ENCODE measurements at regions not wholly inside any gene's neighbourhood (a gene's known extent, or its start where the extent isn't known, plus 50 kb on each side); places are given as distances from the start of the nearest gene placed in this dataset.

DNA sequence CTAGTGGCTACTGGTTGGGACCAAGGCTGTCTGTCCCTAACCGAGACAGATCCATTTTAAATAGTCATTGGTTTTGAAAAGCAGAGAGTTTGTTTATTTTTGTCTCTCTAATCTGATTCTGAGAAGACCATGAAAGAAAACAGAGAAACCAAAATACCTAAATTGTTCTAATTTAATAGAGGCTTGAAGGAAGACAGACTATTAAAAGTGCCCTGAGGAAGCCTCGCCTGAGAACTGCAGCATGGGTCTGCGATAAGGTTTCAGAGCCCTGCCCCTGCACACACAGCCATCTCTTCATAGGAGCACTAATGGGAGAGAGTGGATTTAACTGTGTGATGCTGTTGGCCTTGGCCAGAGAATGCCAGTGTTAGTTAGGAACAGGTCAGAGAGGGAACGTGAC is 175.5 kb upstream of the SV2C start:
- no peaks in the 10 kb centered on the region for H3K4me1 ChIP-seq (ENCODE audit: control insufficient read depth in 1 of 2, insufficient read depth in 2 of 2, low read length in 2 of 2)
- H3K36me3 Mint-ChIP-seq = no peaks in the 10 kb centered on the region

DNA sequence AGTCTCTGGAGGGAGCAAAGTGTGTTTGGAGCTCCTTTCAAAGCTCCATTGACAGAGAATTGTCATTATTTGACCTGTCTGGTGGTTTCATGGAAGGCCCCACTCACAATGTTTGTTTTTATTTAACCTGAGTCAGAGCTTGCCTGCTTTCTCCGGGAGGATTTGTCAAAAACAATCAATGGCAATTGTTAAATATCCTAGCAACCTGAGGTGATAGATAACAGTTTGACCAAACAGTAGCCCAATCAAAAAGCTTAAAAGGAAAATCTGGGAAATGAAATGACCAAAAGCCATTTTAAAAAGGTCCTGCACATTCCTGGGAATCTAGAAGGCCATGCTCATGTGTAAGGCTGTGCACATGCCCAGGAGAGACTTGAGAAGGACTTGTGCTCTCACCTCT is 177.2 kb upstream of the POC5 start:
- no peak overlapping the region for H3K27ac Mint-ChIP-seq
- no peak overlapping the region for H3K4me2 ChIP-seq (replicated peaks; ENCODE audit: extremely low read depth, low read length, poor library complexity, severe bottlenecking)
- intact Hi-C loops (cut with micrococcal nuclease) = no loop called here
- no CpG with 5 or more reads among the region's 1 CpG for WGBS (ENCODE audit: insufficient coverage)
- H4K20me1 ChIP-seq (ENCODE audit: insufficient read depth, low read length) = no peaks in the 10 kb centered on the region
- H3K9ac ChIP-seq (ENCODE audit: insufficient read depth, low read length, poor library complexity, severe bottlenecking) = no peak overlapping the region
- no peaks in the 10 kb centered on the region for H3K36me3 Mint-ChIP-seq
- H3K27me3 ChIP-seq (ENCODE audit: control insufficient read depth in 2 of 2, insufficient read depth in 2 of 2, low read length in 2 of 2) = no peaks in the 10 kb centered on the region
- H3K9me3 Mint-ChIP-seq = peaks cover 2 to 6% (median 5%) of the 10 kb centered on the region in 7 donors
- TF ChIP-seq, protein P1, sequence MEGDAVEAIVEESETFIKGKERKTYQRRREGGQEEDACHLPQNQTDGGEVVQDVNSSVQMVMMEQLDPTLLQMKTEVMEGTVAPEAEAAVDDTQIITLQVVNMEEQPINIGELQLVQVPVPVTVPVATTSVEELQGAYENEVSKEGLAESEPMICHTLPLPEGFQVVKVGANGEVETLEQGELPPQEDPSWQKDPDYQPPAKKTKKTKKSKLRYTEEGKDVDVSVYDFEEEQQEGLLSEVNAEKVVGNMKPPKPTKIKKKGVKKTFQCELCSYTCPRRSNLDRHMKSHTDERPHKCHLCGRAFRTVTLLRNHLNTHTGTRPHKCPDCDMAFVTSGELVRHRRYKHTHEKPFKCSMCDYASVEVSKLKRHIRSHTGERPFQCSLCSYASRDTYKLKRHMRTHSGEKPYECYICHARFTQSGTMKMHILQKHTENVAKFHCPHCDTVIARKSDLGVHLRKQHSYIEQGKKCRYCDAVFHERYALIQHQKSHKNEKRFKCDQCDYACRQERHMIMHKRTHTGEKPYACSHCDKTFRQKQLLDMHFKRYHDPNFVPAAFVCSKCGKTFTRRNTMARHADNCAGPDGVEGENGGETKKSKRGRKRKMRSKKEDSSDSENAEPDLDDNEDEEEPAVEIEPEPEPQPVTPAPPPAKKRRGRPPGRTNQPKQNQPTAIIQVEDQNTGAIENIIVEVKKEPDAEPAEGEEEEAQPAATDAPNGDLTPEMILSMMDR (IDR thresholded peaks at IDR 0.05) = no peak
- H3K4me1 ChIP-seq (ENCODE audit: control insufficient read depth in 1 of 2, insufficient read depth in 2 of 2, low read length in 2 of 2) = no peaks in the 10 kb centered on the region
- no peaks in the 10 kb centered on the region for H3K4me1 Mint-ChIP-seq
- H2AFZ ChIP-seq (ENCODE audit: insufficient read depth, low read depth, low read length, poor library complexity, severe bottlenecking) = no peak overlapping the region
- no peak overlapping the region for H3K4me3 Mint-ChIP-seq
- peaks cover 4 to 5% (median 4%) of the 10 kb centered on the region in 3 donors for H3K27me3 Mint-ChIP-seq (ENCODE audit: low read depth in 3 of 3)
- H3K4me3 ChIP-seq (replicated peaks in 1 of 3; ENCODE audit: low read depth in 2 of 3, low read length in 3 of 3) = no peak overlapping the region
- no peak for DNase-seq
- H3K36me3 ChIP-seq (replicated peaks in 1 of 2; ENCODE audit: control insufficient read depth in 1 of 2, insufficient read depth in 2 of 2, low read length in 2 of 2) = no peaks in the 10 kb centered on the region
- H3K9me3 ChIP-seq (replicated peaks in 1 of 2; ENCODE audit: control insufficient read depth in 1 of 2, insufficient read depth in 1 of 2, low read length in 2 of 2) = no peaks in the 10 kb centered on the region
- H3K79me2 ChIP-seq (ENCODE audit: insufficient read depth, low read length) = no peaks in the 10 kb centered on the region
- no peak overlapping the region for H3K27ac ChIP-seq (ENCODE audit: low read depth in 1 of 2, low read length in 2 of 2)

More for the DNA sequence above, 175.5 kb upstream of the SV2C start:
- Histone ChIP-seq H3K79me2 (ENCODE audit: insufficient read depth, low read length) (no peaks in the 10 kb centered on the region), H3K9me3 (replicated peaks in 1 of 2; ENCODE audit: control insufficient read depth in 1 of 2, insufficient read depth in 1 of 2, low read length in 2 of 2) (no peaks in the 10 kb centered on the region), H3K27me3 (ENCODE audit: control insufficient read depth in 2 of 2, insufficient read depth in 2 of 2, low read length in 2 of 2) (no peaks in the 10 kb centered on the region), H3K9ac (ENCODE audit: insufficient read depth, low read length, poor library complexity, severe bottlenecking) (no peak overlapping the region), H3K36me3 (replicated peaks in 1 of 2; ENCODE audit: control insufficient read depth in 1 of 2, insufficient read depth in 2 of 2, low read length in 2 of 2) (no peaks in the 10 kb centered on the region), H4K20me1 (ENCODE audit: insufficient read depth, low read length) (no peaks in the 10 kb centered on the region), H3K4me2 (replicated peaks; ENCODE audit: extremely low read depth, low read length, poor library complexity, severe bottlenecking) (no peak overlapping the region), H3K27ac (ENCODE audit: low read depth in 1 of 2, low read length in 2 of 2) (no peak overlapping the region), H3K4me3 (replicated peaks in 1 of 3; ENCODE audit: low read depth in 2 of 3, low read length in 3 of 3) (no peak overlapping the region), H2AFZ (ENCODE audit: insufficient read depth, low read depth, low read length, poor library complexity, severe bottlenecking) (no peak overlapping the region)
- TF ChIP-seq, protein P1 (IDR thresholded peaks at IDR 0.05) = no peak
- DNase-seq = no peak
- Mint-ChIP-seq H3K27me3 (ENCODE audit: low read depth in 3 of 3) (peaks cover 11 to 14% (median 13%) of the 10 kb centered on the region in 3 donors), H3K9me3 (peaks cover 1 to 10% (median 6%) of the 10 kb centered on the region in 7 donors), H3K27ac (no peak overlapping the region), H3K4me3 (no peak overlapping the region), H3K4me1 (no peaks in the 10 kb centered on the region)
- WGBS (ENCODE audit: insufficient coverage) = no CpG with 5 or more reads among the region's 4 CpGs
- intact Hi-C loops (cut with micrococcal nuclease) = no loop called here
